HG03103 (cell line): ENCODE measurements at regions not wholly inside any gene's neighbourhood (a gene's known extent, or its start where the extent isn't known, plus 50 kb on each side); places are given as distances from the start of the nearest gene placed in this dataset.

ENCODE experiments used
- ATAC-seq: cut with Tn5 transposase; IDR thresholded peaks from one replicate; pipeline ENCODE4 v1.9.1; 2021; ENCODE audit warnings: low read depth; ENCODE audit not compliant: unreplicated experiment

GRCh38 chr6:44672841-44673240, 285.3 kb downstream of the CDC5L start:
- no peak for ATAC-seq

GRCh38 chr6:44674226-44675155, 287.0 kb downstream of the CDC5L start:
- ATAC-seq = no peak

GRCh38 chr6:44675449-44675848, 287.9 kb downstream of the CDC5L start:
- ATAC-seq = no peak

- ATAC-seq = no peak
Observed at GRCh38 chr6:44676246-44676790, 288.8 kb downstream of the CDC5L start.

- no peak for ATAC-seq
Observed at GRCh38 chr6:44676826-44677433, 289.4 kb downstream of the CDC5L start.

GRCh38 chr6:44678252-44678935, 290.9 kb downstream of the CDC5L start:
- ATAC-seq = no peak

GRCh38 chr6:44679438-44680201, 292.1 kb downstream of the CDC5L start:
- no peak for ATAC-seq

- no peak for ATAC-seq
Observed at GRCh38 chr6:44680202-44680720, 292.8 kb downstream of the CDC5L start.

GRCh38 chr6:44681761-44682160, 294.3 kb downstream of the CDC5L start:
- ATAC-seq = no peak

- no peak for ATAC-seq
Observed at GRCh38 chr6:44682280-44682679, 294.8 kb downstream of the CDC5L start.

GRCh38 chr6:44682987-44683779, 295.7 kb downstream of the CDC5L start:
- no peak for ATAC-seq

- no peak for ATAC-seq
Observed at GRCh38 chr6:44685213-44685612, 297.7 kb downstream of the CDC5L start.

GRCh38 chr6:44696099-44696498, 308.6 kb downstream of the CDC5L start:
- ATAC-seq = no peak

- no peak for ATAC-seq
Observed at GRCh38 chr6:44696686-44697085, 309.2 kb downstream of the CDC5L start.

- no peak for ATAC-seq
Observed at GRCh38 chr6:44697327-44697726, 309.8 kb downstream of the CDC5L start.

- ATAC-seq = no peak
Observed at GRCh38 chr6:44698602-44699001, 311.1 kb downstream of the CDC5L start.

- no peak for ATAC-seq
Observed at GRCh38 chr6:44699082-44699481, 311.6 kb downstream of the CDC5L start.

GRCh38 chr6:44699851-44700250, 312.3 kb downstream of the CDC5L start:
- no peak for ATAC-seq

GRCh38 chr6:44700422-44700821, 312.9 kb downstream of the CDC5L start:
- ATAC-seq = no peak
